ENCODE measurements at regions not wholly inside any gene's neighbourhood (a gene's known extent, or its start where the extent isn't known, plus 50 kb on each side); places are given as distances from the start of the nearest gene placed in this dataset.

DNA sequence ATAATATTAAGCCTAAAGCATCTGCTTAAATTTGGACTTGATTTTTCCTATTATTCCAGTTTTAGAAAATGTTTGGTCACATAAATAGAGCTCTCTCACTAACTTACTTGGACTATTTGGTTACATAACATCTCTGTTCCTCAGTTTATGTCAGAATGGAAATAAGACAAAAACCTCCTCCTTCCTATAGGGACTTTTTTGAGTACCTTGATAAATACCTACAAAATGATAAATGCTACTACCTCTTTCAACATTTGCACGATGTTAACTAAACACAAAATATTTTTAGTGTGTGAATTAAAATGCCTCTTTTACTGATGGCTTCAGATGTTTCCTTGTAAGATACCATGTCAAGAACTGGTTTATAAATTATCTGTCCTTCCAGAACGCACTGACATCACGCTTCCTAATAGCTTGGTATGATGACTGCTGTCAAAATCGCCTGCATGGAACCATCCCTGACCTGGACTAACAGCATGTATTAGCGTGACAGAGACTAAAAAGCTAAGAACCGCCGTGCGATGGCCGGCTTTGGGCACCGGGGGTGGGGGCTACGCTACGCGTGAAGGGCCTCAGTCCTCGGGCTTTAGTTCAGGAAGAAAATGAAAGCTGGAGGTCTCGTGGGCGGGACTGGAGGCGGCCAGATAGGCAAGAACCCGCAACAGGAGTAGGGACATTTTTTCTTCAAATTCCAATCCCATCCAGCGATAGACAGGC is 133.2 kb upstream of the BARHL2 start:
- peaks cover 15% of the 10 kb centered on the region for H3K4me1 ChIP-seq
- Mint-ChIP-seq H3K4me3 (peak overlapping the region; percentile 91), H3K9me3 (peaks cover 3% of the 10 kb centered on the region), H3K27me3 (ENCODE audit: insufficient read depth, low read depth) (peaks cover 12% of the 10 kb centered on the region), H3K36me3 (peaks cover 5% of the 10 kb centered on the region), H3K27ac (peak overlapping the region; percentile 57), H3K4me1 (peaks cover 37% of the 10 kb centered on the region)
- H4K20me1 ChIP-seq (ENCODE audit: low read depth): peaks cover 8% of the 10 kb centered on the region
- no peaks in the 10 kb centered on the region for H3K36me3 ChIP-seq
- H3K79me2 ChIP-seq (ENCODE audit: low read depth): no peaks in the 10 kb centered on the region
- H3K9me3 ChIP-seq (ENCODE audit: low read depth): no peaks in the 10 kb centered on the region
- H3K27me3 ChIP-seq: peaks cover 76% of the 10 kb centered on the region
- H3K4me2 ChIP-seq: peak overlapping the region; percentile 93
- peak; percentile 68 for DNase-seq (ENCODE audit: low spot score)
- H3K27ac ChIP-seq: no peak overlapping the region
- H3K9ac ChIP-seq: no peak overlapping the region
- no peaks in the 10 kb centered on the region for H3F3A ChIP-seq (ENCODE audit: low read depth)
- TF ChIP-seq EZH2phosphoT487 (IDR thresholded peaks at IDR 0.05): no peak
- TF ChIP-seq, protein P1, sequence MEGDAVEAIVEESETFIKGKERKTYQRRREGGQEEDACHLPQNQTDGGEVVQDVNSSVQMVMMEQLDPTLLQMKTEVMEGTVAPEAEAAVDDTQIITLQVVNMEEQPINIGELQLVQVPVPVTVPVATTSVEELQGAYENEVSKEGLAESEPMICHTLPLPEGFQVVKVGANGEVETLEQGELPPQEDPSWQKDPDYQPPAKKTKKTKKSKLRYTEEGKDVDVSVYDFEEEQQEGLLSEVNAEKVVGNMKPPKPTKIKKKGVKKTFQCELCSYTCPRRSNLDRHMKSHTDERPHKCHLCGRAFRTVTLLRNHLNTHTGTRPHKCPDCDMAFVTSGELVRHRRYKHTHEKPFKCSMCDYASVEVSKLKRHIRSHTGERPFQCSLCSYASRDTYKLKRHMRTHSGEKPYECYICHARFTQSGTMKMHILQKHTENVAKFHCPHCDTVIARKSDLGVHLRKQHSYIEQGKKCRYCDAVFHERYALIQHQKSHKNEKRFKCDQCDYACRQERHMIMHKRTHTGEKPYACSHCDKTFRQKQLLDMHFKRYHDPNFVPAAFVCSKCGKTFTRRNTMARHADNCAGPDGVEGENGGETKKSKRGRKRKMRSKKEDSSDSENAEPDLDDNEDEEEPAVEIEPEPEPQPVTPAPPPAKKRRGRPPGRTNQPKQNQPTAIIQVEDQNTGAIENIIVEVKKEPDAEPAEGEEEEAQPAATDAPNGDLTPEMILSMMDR (IDR thresholded peaks at IDR 0.05): no peak
- TF ChIP-seq EZH2 (IDR thresholded peaks at IDR 0.05): no peak
- H2AFZ ChIP-seq (replicated peaks): peak overlapping the region; percentile 96
- H3K4me3 ChIP-seq: peak overlapping the region; percentile 67

DNA sequence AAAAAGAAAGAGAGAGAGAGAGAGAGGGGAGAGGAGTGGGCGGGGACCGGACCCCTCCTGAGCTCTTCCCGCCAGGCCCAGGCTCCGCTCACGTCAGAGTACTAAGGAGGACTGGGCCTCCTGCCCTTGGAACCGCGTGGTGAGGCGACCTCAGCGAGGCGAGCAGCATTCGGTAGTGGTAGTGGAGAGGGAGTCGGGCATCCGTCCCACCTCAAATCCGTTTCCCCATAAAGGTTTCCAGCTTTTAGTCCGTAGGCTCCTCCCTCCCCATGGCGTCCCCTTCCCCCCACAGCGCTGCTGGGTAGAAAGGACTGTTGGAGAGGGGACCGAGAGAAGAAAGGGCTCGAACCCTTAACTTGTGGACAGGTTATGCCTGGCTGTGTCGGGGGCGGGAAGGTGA is 124.4 kb upstream of the BARHL2 start:
- H3K27ac ChIP-seq: no peak overlapping the region
- no peaks in the 10 kb centered on the region for H3K36me3 ChIP-seq
- no peak for TF ChIP-seq EZH2phosphoT487 (IDR thresholded peaks at IDR 0.05)
- TF ChIP-seq EZH2 (IDR thresholded peaks at IDR 0.05): no peak
- TF ChIP-seq, protein P1 (IDR thresholded peaks at IDR 0.05): no peak
- Mint-ChIP-seq H3K4me1 (peaks cover 75% of the 10 kb centered on the region), H3K36me3 (peaks cover 13% of the 10 kb centered on the region), H3K27me3 (ENCODE audit: insufficient read depth, low read depth) (peaks cover 30% of the 10 kb centered on the region), H3K4me3 (peak overlapping the region; percentile 67), H3K9me3 (peaks cover 5% of the 10 kb centered on the region), H3K27ac (peak overlapping the region; percentile 79)
- H4K20me1 ChIP-seq (ENCODE audit: low read depth): peaks cover 22% of the 10 kb centered on the region
- H3K9ac ChIP-seq: no peak overlapping the region
- no peaks in the 10 kb centered on the region for H3K79me2 ChIP-seq (ENCODE audit: low read depth)
- H3K4me3 ChIP-seq: peak overlapping the region; percentile 11
- H2AFZ ChIP-seq (replicated peaks): peak overlapping the region; percentile 53
- H3F3A ChIP-seq (ENCODE audit: low read depth): peaks cover 17% of the 10 kb centered on the region
- peak overlapping the region; percentile 72 for H3K4me2 ChIP-seq
- DNase-seq (ENCODE audit: low spot score): peak; percentile 60
- no peaks in the 10 kb centered on the region for H3K9me3 ChIP-seq (ENCODE audit: low read depth)
- peaks cover 97% of the 10 kb centered on the region for H3K27me3 ChIP-seq
- H3K4me1 ChIP-seq: peaks cover 21% of the 10 kb centered on the region

DNA sequence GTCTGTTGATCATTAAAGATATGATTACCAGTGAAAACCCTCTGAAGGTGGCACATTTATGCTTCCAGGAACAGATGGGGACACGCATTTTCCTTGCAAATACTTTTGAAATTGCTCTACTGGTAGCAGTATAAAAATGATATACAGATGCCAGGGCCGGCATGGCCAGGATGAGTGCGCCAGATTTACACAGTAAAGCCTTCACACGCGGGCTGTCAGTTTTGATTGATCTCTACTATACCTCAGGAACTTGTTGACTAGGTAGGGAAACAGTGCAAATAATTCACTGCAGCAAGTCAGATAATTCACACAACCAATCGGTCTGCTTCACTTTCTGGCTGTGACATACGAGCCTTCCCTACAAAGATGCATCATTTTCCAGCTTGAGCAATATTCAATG is 123.2 kb upstream of the BARHL2 start:
- Histone ChIP-seq H3K9ac (no peak overlapping the region), H3K9me3 (ENCODE audit: low read depth) (no peaks in the 10 kb centered on the region), H3K36me3 (no peaks in the 10 kb centered on the region), H3K27ac (no peak overlapping the region), H3K27me3 (peaks cover 98% of the 10 kb centered on the region), H3K4me1 (peaks cover 30% of the 10 kb centered on the region), H4K20me1 (ENCODE audit: low read depth) (peaks cover 31% of the 10 kb centered on the region), H2AFZ (replicated peaks) (no peak overlapping the region), H3F3A (ENCODE audit: low read depth) (peaks cover 17% of the 10 kb centered on the region), H3K4me3 (no peak overlapping the region), H3K4me2 (peak overlapping the region; percentile 9), H3K79me2 (ENCODE audit: low read depth) (no peaks in the 10 kb centered on the region)
- no peak overlapping the region for H3K4me3 Mint-ChIP-seq
- no peak for DNase-seq (ENCODE audit: low spot score)
- H3K4me1 Mint-ChIP-seq: peaks cover 66% of the 10 kb centered on the region
- peaks cover 7% of the 10 kb centered on the region for H3K9me3 Mint-ChIP-seq
- peaks cover 36% of the 10 kb centered on the region for H3K27me3 Mint-ChIP-seq (ENCODE audit: insufficient read depth, low read depth)
- TF ChIP-seq, protein P1 (IDR thresholded peaks at IDR 0.05): no peak
- TF ChIP-seq EZH2 (IDR thresholded peaks at IDR 0.05) (no peak), EZH2phosphoT487 (IDR thresholded peaks at IDR 0.05) (no peak)
- no peak overlapping the region for H3K27ac Mint-ChIP-seq
- H3K36me3 Mint-ChIP-seq: peaks cover 15% of the 10 kb centered on the region
